Nephron progenitor cell (in vitro differentiated cells): ENCODE measurements at regions not wholly inside any gene's neighbourhood (a gene's known extent, or its start where the extent isn't known, plus 50 kb on each side); places are given as distances from the start of the nearest gene placed in this dataset.
"Not testable (repeated sequence)": the region's sequence is repeated elsewhere in the genome, so short reads cannot be mapped to it uniquely, and the experiment has no call there.

Experiments used
- DNase-seq: peaks from one replicate; pipeline ENCODE4 v3.0.0; 2021
- H3K27ac Mint-ChIP-seq: 2 replicates; pipeline ENCODE4 v1.8.0; 2021; ENCODE audit warnings: mild to moderate bottlenecking, moderate library complexity, mixed read lengths
- H3K27me3 Mint-ChIP-seq: 2 replicates; pipeline ENCODE4 v1.8.0; 2021; ENCODE audit warnings: mild to moderate bottlenecking, low read depth, mixed read lengths; ENCODE audit not compliant: poor library complexity
- H3K36me3 Mint-ChIP-seq: 2 replicates; pipeline ENCODE4 v1.8.0; 2021; ENCODE audit warnings: low read depth, mixed read lengths
- H3K4me1 Mint-ChIP-seq: 2 replicates; pipeline ENCODE4 v1.8.0; 2021; ENCODE audit warnings: mixed read lengths
- H3K4me3 Mint-ChIP-seq: 2 replicates; pipeline ENCODE4 v1.8.0; 2021; ENCODE audit warnings: mild to moderate bottlenecking, moderate library complexity, mixed read lengths
- H3K9me3 Mint-ChIP-seq: 2 replicates; pipeline ENCODE4 v1.8.0; 2021; ENCODE audit warnings: mild to moderate bottlenecking, moderate library complexity, mixed read lengths
- TF ChIP-seq, protein P1 (sequence below): fragments of 200-600 bp; sonication (generic); IDR thresholded peaks from 2 replicates; pipeline ENCODE4 v1.5.0; 2021; ENCODE audit warnings: antibody characterized with exemption

GRCh38 chr6:82442061-82442719 is 78.6 kb downstream of the TPBG start:
- no peak for DNase-seq
- Mint-ChIP-seq H3K4me1 (no peaks in the 10 kb centered on the region), H3K27me3 (peaks cover 7% of the 10 kb centered on the region), H3K9me3 (no peaks in the 10 kb centered on the region), H3K4me3 (no peak overlapping the region), H3K27ac (no peak overlapping the region), H3K36me3 (no peaks in the 10 kb centered on the region)
- TF ChIP-seq, protein P1, sequence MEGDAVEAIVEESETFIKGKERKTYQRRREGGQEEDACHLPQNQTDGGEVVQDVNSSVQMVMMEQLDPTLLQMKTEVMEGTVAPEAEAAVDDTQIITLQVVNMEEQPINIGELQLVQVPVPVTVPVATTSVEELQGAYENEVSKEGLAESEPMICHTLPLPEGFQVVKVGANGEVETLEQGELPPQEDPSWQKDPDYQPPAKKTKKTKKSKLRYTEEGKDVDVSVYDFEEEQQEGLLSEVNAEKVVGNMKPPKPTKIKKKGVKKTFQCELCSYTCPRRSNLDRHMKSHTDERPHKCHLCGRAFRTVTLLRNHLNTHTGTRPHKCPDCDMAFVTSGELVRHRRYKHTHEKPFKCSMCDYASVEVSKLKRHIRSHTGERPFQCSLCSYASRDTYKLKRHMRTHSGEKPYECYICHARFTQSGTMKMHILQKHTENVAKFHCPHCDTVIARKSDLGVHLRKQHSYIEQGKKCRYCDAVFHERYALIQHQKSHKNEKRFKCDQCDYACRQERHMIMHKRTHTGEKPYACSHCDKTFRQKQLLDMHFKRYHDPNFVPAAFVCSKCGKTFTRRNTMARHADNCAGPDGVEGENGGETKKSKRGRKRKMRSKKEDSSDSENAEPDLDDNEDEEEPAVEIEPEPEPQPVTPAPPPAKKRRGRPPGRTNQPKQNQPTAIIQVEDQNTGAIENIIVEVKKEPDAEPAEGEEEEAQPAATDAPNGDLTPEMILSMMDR = no peak

- Mint-ChIP-seq H3K27ac (no peak overlapping the region), H3K4me1 (no peaks in the 10 kb centered on the region), H3K4me3 (no peak overlapping the region), H3K27me3 (no peaks in the 10 kb centered on the region), H3K9me3 (peaks cover 53% of the 10 kb centered on the region), H3K36me3 (no peaks in the 10 kb centered on the region)
- DNase-seq = no peak
- TF ChIP-seq, protein P1 = no peak
These were observed 94.5 kb downstream of the TPBG start for GRCh38 chr6:82458147-82458546.

DNA sequence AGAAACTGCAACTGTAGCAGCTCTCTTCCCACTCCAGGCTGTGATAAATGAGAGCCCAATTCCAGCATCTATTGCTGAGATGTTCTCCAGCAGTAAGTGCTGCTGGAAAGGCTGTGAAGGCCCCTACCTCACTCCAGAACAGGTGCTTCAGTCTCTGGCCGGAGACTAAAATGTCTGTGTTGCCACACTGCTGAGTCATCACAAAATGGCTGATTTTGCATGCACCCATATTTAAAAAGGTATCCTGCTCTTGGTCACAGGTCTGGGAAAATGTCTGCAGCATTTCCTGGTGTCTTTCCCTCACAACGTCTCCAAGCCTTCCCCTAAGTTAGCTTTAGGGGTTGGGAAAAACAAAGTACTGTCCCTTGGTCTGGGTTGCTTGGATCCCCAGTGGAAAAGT is 95.1 kb downstream of the TPBG start:
- H3K27ac Mint-ChIP-seq = no peak overlapping the region

GRCh38 chr6:82461536-82461935 is 97.9 kb downstream of the TPBG start:
- TF ChIP-seq, protein P1 = no peak

More for the DNA sequence above, 95.1 kb downstream of the TPBG start:
- no peaks in the 10 kb centered on the region for H3K4me1 Mint-ChIP-seq
- no peaks in the 10 kb centered on the region for H3K27me3 Mint-ChIP-seq
- no peak for DNase-seq
- TF ChIP-seq, protein P1 = no peak
- H3K9me3 Mint-ChIP-seq = peaks cover 50% of the 10 kb centered on the region
- no peak overlapping the region for H3K4me3 Mint-ChIP-seq
- H3K36me3 Mint-ChIP-seq = no peaks in the 10 kb centered on the region

GRCh38 chr6:82467338-82467737 is 103.7 kb downstream of the TPBG start:
- Mint-ChIP-seq H3K4me3 (no peak overlapping the region), H3K36me3 (peaks cover 20% of the 10 kb centered on the region), H3K9me3 (peaks cover 63% of the 10 kb centered on the region), H3K27ac (no peak overlapping the region), H3K27me3 (no peaks in the 10 kb centered on the region), H3K4me1 (no peaks in the 10 kb centered on the region)
- no peak for DNase-seq
- TF ChIP-seq, protein P1 = no peak

More at GRCh38 chr6:82461536-82461935, 97.9 kb downstream of the TPBG start:
- H3K9me3 Mint-ChIP-seq = peaks cover 30% of the 10 kb centered on the region
- H3K27ac Mint-ChIP-seq = no peak overlapping the region
- no peak for DNase-seq
- H3K36me3 Mint-ChIP-seq = no peaks in the 10 kb centered on the region
- H3K4me1 Mint-ChIP-seq = no peaks in the 10 kb centered on the region
- H3K27me3 Mint-ChIP-seq = no peaks in the 10 kb centered on the region
- no peak overlapping the region for H3K4me3 Mint-ChIP-seq

DNA sequence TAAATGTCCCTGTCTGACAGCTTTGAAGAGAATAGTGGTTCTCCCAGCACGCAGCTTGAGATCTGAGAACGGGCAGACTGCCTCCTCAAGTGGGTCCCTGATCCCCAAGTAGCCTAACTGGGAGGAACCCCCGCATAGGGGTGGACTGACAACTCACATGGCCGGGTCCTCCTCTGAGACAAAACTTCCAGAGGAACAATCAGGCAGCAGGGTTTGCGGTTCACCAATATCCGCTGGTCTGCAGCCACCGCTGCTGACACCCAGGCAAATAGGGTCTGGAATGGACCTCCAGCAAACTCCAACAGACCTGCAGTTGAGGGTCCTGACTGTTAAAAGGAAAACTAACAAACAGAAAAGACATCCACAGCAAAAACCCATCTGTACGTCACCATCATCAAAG is 106.5 kb downstream of the TPBG start:
- not testable (repeated sequence) for H3K4me1 Mint-ChIP-seq, H3K27me3 Mint-ChIP-seq, DNase-seq, H3K27ac Mint-ChIP-seq, H3K4me3 Mint-ChIP-seq
- peaks cover 20% of the 10 kb centered on the region for H3K36me3 Mint-ChIP-seq
- H3K9me3 Mint-ChIP-seq = peaks cover 76% of the 10 kb centered on the region

DNA sequence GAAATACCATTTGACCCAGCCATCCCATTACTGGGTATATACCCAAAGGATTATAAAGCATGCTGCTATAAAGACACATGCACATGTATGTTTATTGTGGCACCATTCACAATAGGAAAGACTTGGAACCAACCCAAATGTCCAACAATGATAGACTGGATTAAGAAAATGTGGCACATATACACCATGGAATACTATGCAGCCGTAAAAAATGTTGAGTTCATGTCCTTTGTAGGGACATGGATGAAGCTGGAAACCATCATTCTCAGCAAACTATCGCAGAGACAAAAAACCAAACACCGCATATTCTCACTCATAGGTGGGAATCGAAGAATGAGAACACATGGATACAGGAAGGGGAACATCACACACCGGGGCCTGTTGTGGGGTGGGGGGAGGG is 111.5 kb downstream of the TPBG start:
- not testable (repeated sequence) for H3K36me3 Mint-ChIP-seq, H3K27me3 Mint-ChIP-seq, H3K4me3 Mint-ChIP-seq, H3K4me1 Mint-ChIP-seq, DNase-seq, H3K27ac Mint-ChIP-seq
- H3K9me3 Mint-ChIP-seq = peaks cover 33% of the 10 kb centered on the region
